ENCODE measurements at regions not wholly inside any gene's neighbourhood (a gene's known extent, or its start where the extent isn't known, plus 50 kb on each side); places are given as distances from the start of the nearest gene placed in this dataset.

- no peak for TF ChIP-seq USF2 (IDR thresholded peaks at IDR 0.05; ENCODE audit: borderline replicate concordance, low read depth, low read length)
- no peak for TF ChIP-seq EZH2phosphoT487 (IDR thresholded peaks at IDR 0.05; ENCODE audit: borderline replicate concordance, low read depth)
- no peak for TF ChIP-seq SMC3 (IDR thresholded peaks at IDR 0.05; ENCODE audit: low read depth, low read length)
- TF ChIP-seq FOXM1 (IDR thresholded peaks at IDR 0.05; ENCODE audit: low read depth), result no peak
- no peak for TF ChIP-seq RAD21 (IDR thresholded peaks at IDR 0.05; ENCODE audit: low read length)
- no peak for TF ChIP-seq SIN3A (IDR thresholded peaks at IDR 0.05; ENCODE audit: borderline replicate concordance, low read depth, low read length)
- TF ChIP-seq NRF1 (IDR thresholded peaks at IDR 0.05; ENCODE audit: low read depth, low read length), result no peak
- TF ChIP-seq YY1 (IDR thresholded peaks at IDR 0.05; ENCODE audit: low read depth), result no peak
- no peak for TF ChIP-seq TAF1 (IDR thresholded peaks at IDR 0.05; ENCODE audit: borderline replicate concordance, low read depth, low read length)
These were observed 75.4 kb upstream of the SYT13 start (continued) for GRCh38 chr11:45361551-45361950.

DNA sequence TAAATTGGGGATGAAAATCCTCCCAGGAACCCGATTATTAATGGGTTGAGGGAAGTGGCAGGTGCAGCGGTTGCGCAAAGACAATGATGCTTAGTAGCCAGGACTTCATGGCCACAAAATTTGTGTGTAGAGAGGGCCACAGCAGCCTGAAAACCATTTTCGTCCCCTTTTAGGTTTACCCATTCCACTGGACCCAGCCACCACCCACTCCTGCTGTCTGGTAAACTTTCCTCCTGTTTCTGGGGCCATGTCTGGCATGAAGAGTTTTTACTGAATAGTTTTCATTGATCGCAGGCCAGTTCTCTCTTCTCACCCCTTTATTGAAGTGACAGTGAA lies 69.5 kb upstream of the SYT13 start:
- Histone ChIP-seq H3K27me3 (ENCODE audit: insufficient read depth) (no peaks in the 10 kb centered on the region), H3K9me2 (no peaks in the 10 kb centered on the region), H3K36me3 (replicated peaks in 1 of 2; ENCODE audit: control insufficient read depth in 1 of 2, insufficient read depth in 2 of 2, low read length in 1 of 2) (no peaks in the 10 kb centered on the region), H2AFZ (ENCODE audit: low read depth) (peak overlapping the region; percentile 97), H4K20me1 (ENCODE audit: insufficient read depth) (no peaks in the 10 kb centered on the region), H3K4me2 (peak overlapping the region; percentile 81), H3K9me3 (no peaks in the 10 kb centered on the region), H3K27ac (ENCODE audit: low read depth in 2 of 2, low read length in 1 of 2) (peak overlapping the region in 1 of 2 experiments; percentile 64; a peak in 1 of 4 replicates), H3F3A (replicated peaks; ENCODE audit: insufficient read depth) (no peaks in the 10 kb centered on the region), H3K4me3 (ENCODE audit: low read depth in 2 of 2, low read length in 1 of 2) (peak overlapping the region; percentile 66 to 67), H3K79me2 (ENCODE audit: insufficient read depth) (no peaks in the 10 kb centered on the region), H3K9ac (peak overlapping the region; percentile 10; the same call in 1 of the 2 replicates), H3K4me1 (ENCODE audit: control insufficient read depth in 1 of 2, insufficient read depth in 2 of 2, low read depth in 1 of 2, low read length in 1 of 2) (peaks cover 0 to 4% of the 10 kb centered on the region in 2 experiments; a peak in 2 of 4 replicates)
- CTCF ChIA-PET, result interaction anchor here (1.2 to 4.6 kb wide), 2 partner anchors 15 to 299 kb away, joined by 5 to 25 read pairs; no protein-coding TSS in a partner anchor
- TF ChIP-seq RXRA (IDR thresholded peaks at IDR 0.05; ENCODE audit: borderline replicate concordance, low read depth) (no peak), MXI1 (IDR thresholded peaks at IDR 0.05; ENCODE audit: low read depth, low read length) (peak; percentile 52; the same call in 1 of the 2 replicates)
- no peak for DNase-seq
- WGBS (ENCODE audit: low lambda C conversion rate), result 15% methylated on average over 5 of the region's 5 CpGs
- POLR2A ChIA-PET, result no interaction called here

DNA sequence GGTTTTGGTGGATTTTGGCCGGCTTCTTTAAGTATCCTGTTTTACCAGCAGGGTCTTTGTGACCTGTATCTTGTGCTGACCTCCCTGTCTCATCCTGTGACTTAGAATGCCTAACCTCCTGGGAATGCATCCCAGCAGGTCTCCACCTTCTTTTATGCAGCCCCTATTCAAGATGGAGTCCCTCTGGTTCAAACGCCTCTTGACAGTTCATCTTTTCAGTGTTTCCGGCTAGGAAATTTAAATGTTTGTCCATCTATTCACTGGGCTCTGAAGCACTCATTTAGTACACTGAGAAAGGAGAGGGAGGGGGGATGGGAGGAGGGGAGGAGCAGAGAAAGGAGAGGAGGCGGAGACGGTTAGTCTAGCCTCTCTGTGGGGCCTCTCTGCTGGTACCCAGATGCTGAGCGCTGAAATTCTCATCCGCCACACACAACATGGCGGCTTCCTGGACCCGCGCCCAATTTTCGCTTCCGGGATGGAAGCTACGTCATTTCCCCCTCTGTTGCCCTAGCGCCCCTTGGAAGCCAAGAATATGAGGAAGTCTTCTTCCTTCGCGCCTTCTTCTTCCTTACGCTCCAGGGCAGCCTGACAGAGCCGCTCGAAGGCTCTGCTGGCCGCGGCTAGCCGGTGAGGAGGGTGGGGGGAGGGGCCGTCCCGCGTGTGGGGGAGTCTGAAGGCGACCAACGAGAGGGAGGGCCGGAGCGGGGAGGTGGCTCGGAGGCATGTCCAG lies 69.0 kb upstream of the SYT13 start:
- Histone ChIP-seq H3K27me3 (ENCODE audit: insufficient read depth) (no peaks in the 10 kb centered on the region), H3K4me2 (peak overlapping the region; percentile 81), H3K4me1 (ENCODE audit: control insufficient read depth in 1 of 2, insufficient read depth in 2 of 2, low read depth in 1 of 2, low read length in 1 of 2) (peaks cover 0 to 4% of the 10 kb centered on the region in 2 experiments; a peak in 2 of 4 replicates), H4K20me1 (ENCODE audit: insufficient read depth) (no peaks in the 10 kb centered on the region), H3K79me2 (ENCODE audit: insufficient read depth) (no peaks in the 10 kb centered on the region), H3F3A (replicated peaks; ENCODE audit: insufficient read depth) (no peaks in the 10 kb centered on the region), H3K9me3 (no peaks in the 10 kb centered on the region), H3K9me2 (no peaks in the 10 kb centered on the region), H3K36me3 (replicated peaks in 1 of 2; ENCODE audit: control insufficient read depth in 1 of 2, insufficient read depth in 2 of 2, low read length in 1 of 2) (no peaks in the 10 kb centered on the region), H3K4me3 (ENCODE audit: low read depth in 2 of 2, low read length in 1 of 2) (peak overlapping the region; percentile 66 to 67), H2AFZ (ENCODE audit: low read depth) (peak overlapping the region; percentile 97), H3K27ac (ENCODE audit: low read depth in 2 of 2, low read length in 1 of 2) (peak overlapping the region in 1 of 2 experiments; percentile 64; a peak in 1 of 4 replicates), H3K9ac (peak overlapping the region; percentile 10; the same call in 1 of the 2 replicates)
- CTCF ChIA-PET, result interaction anchor here (1.2 to 4.6 kb wide), 3 partner anchors 16 to 300 kb away, joined by 5 to 25 read pairs (median 25); no protein-coding TSS in a partner anchor
- peak; percentile 88 for DNase-seq
- POLR2A ChIA-PET, result no interaction called here
- 18% methylated on average over 19 of the region's 30 CpGs for WGBS (ENCODE audit: low lambda C conversion rate)
- TF ChIP-seq POLR2AphosphoS5 (IDR thresholded peaks at IDR 0.05; ENCODE audit: low read depth, low read length), result peak; percentile 49
- no peak for TF ChIP-seq ZBTB33 (IDR thresholded peaks at IDR 0.05; ENCODE audit: borderline replicate concordance, low read depth)
- no peak for TF ChIP-seq PBX3 (IDR thresholded peaks at IDR 0.05)
- no peak for TF ChIP-seq FOSL2 (IDR thresholded peaks at IDR 0.05; ENCODE audit: borderline replicate concordance, low read depth)
- peak; percentile 50 for TF ChIP-seq CHD2 (IDR thresholded peaks at IDR 0.05; ENCODE audit: low read length, partially characterized antibody)
- TF ChIP-seq MXI1 (IDR thresholded peaks at IDR 0.05; ENCODE audit: low read depth, low read length), result no peak; the same call in 1 of the 2 replicates
- no peak for TF ChIP-seq RCOR1 (IDR thresholded peaks at IDR 0.05; ENCODE audit: low read length)
- TF ChIP-seq RXRA (IDR thresholded peaks at IDR 0.05; ENCODE audit: borderline replicate concordance, low read depth), result no peak
- TF ChIP-seq ELF1 (IDR thresholded peaks at IDR 0.05), result peak; percentile 97
- no peak for TF ChIP-seq EZH2phosphoT487 (IDR thresholded peaks at IDR 0.05; ENCODE audit: borderline replicate concordance, low read depth)
